Neural progenitor cell (in vitro differentiated cells): ENCODE measurements at regions not wholly inside any gene's neighbourhood (a gene's known extent, or its start where the extent isn't known, plus 50 kb on each side); places are given as distances from the start of the nearest gene placed in this dataset.

ENCODE experiments used
- CTCF ChIP-seq: fragments of 200-600 bp; sonication (generic); IDR thresholded peaks from 2 replicates; pipeline ENCODE4 v1.5.1; 2017; ENCODE audit warnings: antibody characterized with exemption, mild to moderate bottlenecking
- EZH2phosphoT487 ChIP-seq: fragments of 200-600 bp; sonication (generic); IDR thresholded peaks from 2 replicates; pipeline ENCODE4 v1.6.1; 2017; ENCODE audit warnings: antibody characterized with exemption

- TF ChIP-seq CTCF (no peak), EZH2phosphoT487 (no peak)
Observed at GRCh38 chr7:142670511-142670910, 78.8 kb upstream of the PRSS1 start.
